ENCODE measurements at regions not wholly inside any gene's neighbourhood (a gene's known extent, or its start where the extent isn't known, plus 50 kb on each side); places are given as distances from the start of the nearest gene placed in this dataset.

GRCh38 chr2:15874321-15874720, 66.0 kb upstream of the MYCN start:
- Histone ChIP-seq H3K4me1 (ENCODE audit: control insufficient read depth, insufficient read depth, low read length) (no peaks in the 10 kb centered on the region), H3K27me3 (replicated peaks; ENCODE audit: control insufficient read depth, insufficient read depth, low read length) (no peaks in the 10 kb centered on the region), H3K9ac (ENCODE audit: low read length) (no peak overlapping the region), H3K4me3 (ENCODE audit: low read length) (no peak overlapping the region), H3K9me3 (ENCODE audit: control insufficient read depth, low read length) (peaks cover 6% of the 10 kb centered on the region), H3K36me3 (ENCODE audit: control insufficient read depth, insufficient read depth, low read length, severe bottlenecking) (no peaks in the 10 kb centered on the region)
- no peak for DNase-seq (ENCODE audit: low read depth)

- H3K36me3 ChIP-seq (ENCODE audit: control insufficient read depth, insufficient read depth, low read length, severe bottlenecking), result no peaks in the 10 kb centered on the region
- DNase-seq (ENCODE audit: low read depth), result no peak
- H3K9me3 ChIP-seq (ENCODE audit: control insufficient read depth, low read length), result peaks cover 6% of the 10 kb centered on the region
- H3K4me1 ChIP-seq (ENCODE audit: control insufficient read depth, insufficient read depth, low read length), result no peaks in the 10 kb centered on the region
- H3K27me3 ChIP-seq (replicated peaks; ENCODE audit: control insufficient read depth, insufficient read depth, low read length), result no peaks in the 10 kb centered on the region
- no peak overlapping the region for H3K9ac ChIP-seq (ENCODE audit: low read length)
- H3K4me3 ChIP-seq (ENCODE audit: low read length), result no peak overlapping the region
Measured at GRCh38 chr2:15874854-15875804, 65.2 kb upstream of the MYCN start.

- Histone ChIP-seq H3K36me3 (ENCODE audit: control insufficient read depth, insufficient read depth, low read length, severe bottlenecking) (no peaks in the 10 kb centered on the region), H3K4me3 (ENCODE audit: low read length) (no peak overlapping the region), H3K4me1 (ENCODE audit: control insufficient read depth, insufficient read depth, low read length) (no peaks in the 10 kb centered on the region), H3K27me3 (replicated peaks; ENCODE audit: control insufficient read depth, insufficient read depth, low read length) (no peaks in the 10 kb centered on the region), H3K9ac (ENCODE audit: low read length) (no peak overlapping the region), H3K9me3 (ENCODE audit: control insufficient read depth, low read length) (peaks cover 6% of the 10 kb centered on the region)
- DNase-seq (ENCODE audit: low read depth), result no peak
Measured at GRCh38 chr2:15875969-15876705, 64.2 kb upstream of the MYCN start.

GRCh38 chr2:15880226-15881119, 59.9 kb upstream of the MYCN start:
- Histone ChIP-seq H3K9ac (ENCODE audit: low read length) (no peak overlapping the region), H3K4me1 (ENCODE audit: control insufficient read depth, insufficient read depth, low read length) (no peaks in the 10 kb centered on the region), H3K9me3 (ENCODE audit: control insufficient read depth, low read length) (peaks cover 3% of the 10 kb centered on the region), H3K27me3 (replicated peaks; ENCODE audit: control insufficient read depth, insufficient read depth, low read length) (no peaks in the 10 kb centered on the region), H3K36me3 (ENCODE audit: control insufficient read depth, insufficient read depth, low read length, severe bottlenecking) (no peaks in the 10 kb centered on the region), H3K4me3 (ENCODE audit: low read length) (no peak overlapping the region)
- DNase-seq (ENCODE audit: low read depth), result no peak

GRCh38 chr2:15881120-15881433, 59.3 kb upstream of the MYCN start:
- DNase-seq (ENCODE audit: low read depth), result no peak
- H3K4me3 ChIP-seq (ENCODE audit: low read length), result no peak overlapping the region
- no peaks in the 10 kb centered on the region for H3K36me3 ChIP-seq (ENCODE audit: control insufficient read depth, insufficient read depth, low read length, severe bottlenecking)
- H3K9ac ChIP-seq (ENCODE audit: low read length), result no peak overlapping the region
- H3K9me3 ChIP-seq (ENCODE audit: control insufficient read depth, low read length), result peaks cover 3% of the 10 kb centered on the region
- no peaks in the 10 kb centered on the region for H3K27me3 ChIP-seq (replicated peaks; ENCODE audit: control insufficient read depth, insufficient read depth, low read length)
- no peaks in the 10 kb centered on the region for H3K4me1 ChIP-seq (ENCODE audit: control insufficient read depth, insufficient read depth, low read length)

GRCh38 chr2:15881676-15882075, 58.7 kb upstream of the MYCN start:
- no peaks in the 10 kb centered on the region for H3K27me3 ChIP-seq (replicated peaks; ENCODE audit: control insufficient read depth, insufficient read depth, low read length)
- no peak for DNase-seq (ENCODE audit: low read depth)
- H3K4me1 ChIP-seq (ENCODE audit: control insufficient read depth, insufficient read depth, low read length), result no peaks in the 10 kb centered on the region
- peaks cover 3% of the 10 kb centered on the region for H3K9me3 ChIP-seq (ENCODE audit: control insufficient read depth, low read length)
- no peak overlapping the region for H3K4me3 ChIP-seq (ENCODE audit: low read length)
- no peak overlapping the region for H3K9ac ChIP-seq (ENCODE audit: low read length)
- H3K36me3 ChIP-seq (ENCODE audit: control insufficient read depth, insufficient read depth, low read length, severe bottlenecking), result no peaks in the 10 kb centered on the region

- no peak overlapping the region for H3K9ac ChIP-seq (ENCODE audit: low read length)
- no peaks in the 10 kb centered on the region for H3K4me1 ChIP-seq (ENCODE audit: control insufficient read depth, insufficient read depth, low read length)
- no peak overlapping the region for H3K4me3 ChIP-seq (ENCODE audit: low read length)
- no peaks in the 10 kb centered on the region for H3K9me3 ChIP-seq (ENCODE audit: control insufficient read depth, low read length)
- no peak for DNase-seq (ENCODE audit: low read depth)
- H3K27me3 ChIP-seq (replicated peaks; ENCODE audit: control insufficient read depth, insufficient read depth, low read length), result peaks cover 2% of the 10 kb centered on the region
- H3K36me3 ChIP-seq (ENCODE audit: control insufficient read depth, insufficient read depth, low read length, severe bottlenecking), result no peaks in the 10 kb centered on the region
Measured at GRCh38 chr2:15882761-15883497, 57.4 kb upstream of the MYCN start.

- no peaks in the 10 kb centered on the region for H3K4me1 ChIP-seq (ENCODE audit: control insufficient read depth, insufficient read depth, low read length)
- no peak for DNase-seq (ENCODE audit: low read depth)
- H3K9me3 ChIP-seq (ENCODE audit: control insufficient read depth, low read length), result no peaks in the 10 kb centered on the region
Measured at GRCh38 chr2:15883684-15884083, 56.7 kb upstream of the MYCN start.

GRCh38 chr2:15884790-15885189, 55.6 kb upstream of the MYCN start:
- no peaks in the 10 kb centered on the region for H3K4me1 ChIP-seq (ENCODE audit: control insufficient read depth, insufficient read depth, low read length)
- no peaks in the 10 kb centered on the region for H3K9me3 ChIP-seq (ENCODE audit: control insufficient read depth, low read length)
- no peaks in the 10 kb centered on the region for H3K36me3 ChIP-seq (ENCODE audit: control insufficient read depth, insufficient read depth, low read length, severe bottlenecking)
- no peak overlapping the region for H3K9ac ChIP-seq (ENCODE audit: low read length)
- no peak for DNase-seq (ENCODE audit: low read depth)
- no peak overlapping the region for H3K4me3 ChIP-seq (ENCODE audit: low read length)
- H3K27me3 ChIP-seq (replicated peaks; ENCODE audit: control insufficient read depth, insufficient read depth, low read length), result peaks cover 8% of the 10 kb centered on the region

More at GRCh38 chr2:15883684-15884083, 56.7 kb upstream of the MYCN start:
- no peak overlapping the region for H3K4me3 ChIP-seq (ENCODE audit: low read length)
- no peaks in the 10 kb centered on the region for H3K36me3 ChIP-seq (ENCODE audit: control insufficient read depth, insufficient read depth, low read length, severe bottlenecking)
- H3K9ac ChIP-seq (ENCODE audit: low read length), result no peak overlapping the region
- peaks cover 4% of the 10 kb centered on the region for H3K27me3 ChIP-seq (replicated peaks; ENCODE audit: control insufficient read depth, insufficient read depth, low read length)

GRCh38 chr2:15886231-15886630, 54.1 kb upstream of the MYCN start:
- no peak overlapping the region for H3K4me3 ChIP-seq (ENCODE audit: low read length)

More at GRCh38 chr2:15886231-15886630, 54.1 kb upstream of the MYCN start:
- H3K9me3 ChIP-seq (ENCODE audit: control insufficient read depth, low read length), result no peaks in the 10 kb centered on the region
- peaks cover 17% of the 10 kb centered on the region for H3K27me3 ChIP-seq (replicated peaks; ENCODE audit: control insufficient read depth, insufficient read depth, low read length)
- no peaks in the 10 kb centered on the region for H3K36me3 ChIP-seq (ENCODE audit: control insufficient read depth, insufficient read depth, low read length, severe bottlenecking)
- no peak for DNase-seq (ENCODE audit: low read depth)
- H3K9ac ChIP-seq (ENCODE audit: low read length), result no peak overlapping the region
- H3K4me1 ChIP-seq (ENCODE audit: control insufficient read depth, insufficient read depth, low read length), result no peaks in the 10 kb centered on the region
